LNCAP (cell line): ENCODE measurements at regions not wholly inside any gene's neighbourhood (a gene's known extent, or its start where the extent isn't known, plus 50 kb on each side); places are given as distances from the start of the nearest gene placed in this dataset.

Experiments used
- TF ChIP-seq, protein P1 (sequence below): fragments of 450-650 bp; IDR thresholded peaks from 2 replicates; pipeline ENCODE4 v1.5.1; 2017; ENCODE audit warnings: mild to moderate bottlenecking

DNA sequence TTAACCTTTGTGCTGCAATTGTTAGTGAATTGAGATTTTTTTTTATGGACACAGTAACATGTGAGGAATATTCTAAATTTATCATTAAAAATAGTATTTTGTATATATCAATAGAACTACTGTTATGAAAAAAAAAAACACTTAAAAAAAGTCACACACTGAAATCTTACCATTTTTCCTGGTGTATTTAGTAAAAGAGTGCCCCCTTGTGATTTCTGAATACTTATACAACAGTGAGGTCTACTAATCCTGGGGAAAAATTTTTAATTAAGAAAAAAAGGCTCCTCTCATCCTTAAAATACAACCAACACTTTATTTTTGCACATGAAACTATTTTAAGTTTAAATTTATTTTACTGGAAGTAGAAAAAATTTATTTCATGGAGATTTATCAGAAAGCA is 56.4 kb upstream of the SPOCK3 start:
- TF ChIP-seq, protein P1, sequence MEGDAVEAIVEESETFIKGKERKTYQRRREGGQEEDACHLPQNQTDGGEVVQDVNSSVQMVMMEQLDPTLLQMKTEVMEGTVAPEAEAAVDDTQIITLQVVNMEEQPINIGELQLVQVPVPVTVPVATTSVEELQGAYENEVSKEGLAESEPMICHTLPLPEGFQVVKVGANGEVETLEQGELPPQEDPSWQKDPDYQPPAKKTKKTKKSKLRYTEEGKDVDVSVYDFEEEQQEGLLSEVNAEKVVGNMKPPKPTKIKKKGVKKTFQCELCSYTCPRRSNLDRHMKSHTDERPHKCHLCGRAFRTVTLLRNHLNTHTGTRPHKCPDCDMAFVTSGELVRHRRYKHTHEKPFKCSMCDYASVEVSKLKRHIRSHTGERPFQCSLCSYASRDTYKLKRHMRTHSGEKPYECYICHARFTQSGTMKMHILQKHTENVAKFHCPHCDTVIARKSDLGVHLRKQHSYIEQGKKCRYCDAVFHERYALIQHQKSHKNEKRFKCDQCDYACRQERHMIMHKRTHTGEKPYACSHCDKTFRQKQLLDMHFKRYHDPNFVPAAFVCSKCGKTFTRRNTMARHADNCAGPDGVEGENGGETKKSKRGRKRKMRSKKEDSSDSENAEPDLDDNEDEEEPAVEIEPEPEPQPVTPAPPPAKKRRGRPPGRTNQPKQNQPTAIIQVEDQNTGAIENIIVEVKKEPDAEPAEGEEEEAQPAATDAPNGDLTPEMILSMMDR: peak; percentile 41

DNA sequence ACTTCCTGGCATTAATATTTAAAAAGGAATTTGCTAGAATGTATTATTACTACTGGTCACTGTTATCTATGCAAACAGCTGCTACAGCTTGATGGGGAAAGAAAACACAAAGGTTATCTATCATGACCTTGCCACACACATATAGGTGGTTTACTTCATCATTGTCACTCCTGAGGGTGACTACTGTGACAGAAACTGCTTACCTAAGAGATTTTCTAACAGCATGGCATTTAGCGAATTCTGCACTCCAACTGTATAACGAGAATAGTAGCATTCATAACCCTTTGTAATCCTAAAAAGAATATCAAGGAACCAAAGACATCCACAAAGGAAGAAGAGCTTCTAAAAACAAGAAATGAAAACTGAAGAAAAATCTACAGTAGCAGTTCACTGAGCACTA is 74.6 kb upstream of the SPOCK3 start:
- TF ChIP-seq, protein P1: no peak

DNA sequence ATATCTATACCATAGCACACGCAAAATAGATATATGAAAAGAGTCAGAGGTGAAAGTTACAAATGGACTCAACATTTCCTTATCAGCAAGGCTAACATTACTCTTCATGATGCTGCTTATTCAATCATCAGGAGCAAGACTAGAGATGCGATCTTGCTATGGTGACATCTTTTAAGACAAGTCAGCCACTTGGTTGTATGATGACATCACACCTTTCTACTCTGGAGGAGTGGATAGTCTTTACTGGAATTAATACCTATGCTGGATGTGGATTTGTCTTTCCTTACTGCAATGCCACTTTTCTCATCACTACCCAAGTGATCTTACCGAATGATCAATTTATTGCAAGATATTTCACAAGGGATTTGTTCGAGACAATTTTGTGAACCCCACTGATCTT is 87.0 kb upstream of the SPOCK3 start:
- TF ChIP-seq, protein P1: no peak

DNA sequence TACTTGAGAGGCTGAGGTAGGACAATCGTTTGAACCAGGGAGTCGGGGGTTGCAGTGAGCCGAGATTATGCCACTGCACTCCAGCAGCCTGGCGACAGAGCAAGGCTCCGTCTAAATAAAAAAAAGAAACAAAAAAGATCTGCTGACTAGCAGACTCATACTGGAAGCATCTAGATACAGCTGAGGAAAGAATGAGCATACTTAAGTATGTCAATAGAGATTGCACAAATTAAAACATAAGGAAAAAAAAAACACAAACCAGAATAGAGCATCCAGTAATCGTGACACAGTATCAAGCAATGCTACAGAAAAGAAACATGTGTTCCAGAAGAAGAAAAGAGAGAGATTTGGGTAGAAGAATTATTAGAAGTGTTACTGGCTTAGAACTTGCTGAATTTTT is 105.5 kb upstream of the SPOCK3 start:
- TF ChIP-seq, protein P1: no peak

DNA sequence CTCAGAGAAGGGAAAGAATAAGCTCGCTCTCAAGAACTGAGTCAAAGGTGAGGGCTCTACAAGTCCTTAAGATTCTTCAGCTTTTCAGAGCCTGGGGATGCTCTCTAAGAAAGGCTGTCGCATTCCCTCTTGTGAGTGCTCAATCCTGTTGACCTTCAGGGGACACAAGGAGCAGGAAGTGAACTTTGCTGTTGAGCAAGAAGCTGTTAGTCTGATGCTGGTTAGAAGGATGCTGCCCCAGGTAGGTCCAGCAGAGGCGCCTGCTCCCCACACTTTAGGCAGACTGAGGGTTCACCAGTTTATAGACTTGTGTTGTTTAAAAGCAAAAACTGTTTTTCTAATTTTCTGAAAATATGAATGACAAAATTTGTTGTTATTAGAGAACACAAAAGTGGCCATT is 125.4 kb upstream of the SPOCK3 start:
- TF ChIP-seq, protein P1: no peak

DNA sequence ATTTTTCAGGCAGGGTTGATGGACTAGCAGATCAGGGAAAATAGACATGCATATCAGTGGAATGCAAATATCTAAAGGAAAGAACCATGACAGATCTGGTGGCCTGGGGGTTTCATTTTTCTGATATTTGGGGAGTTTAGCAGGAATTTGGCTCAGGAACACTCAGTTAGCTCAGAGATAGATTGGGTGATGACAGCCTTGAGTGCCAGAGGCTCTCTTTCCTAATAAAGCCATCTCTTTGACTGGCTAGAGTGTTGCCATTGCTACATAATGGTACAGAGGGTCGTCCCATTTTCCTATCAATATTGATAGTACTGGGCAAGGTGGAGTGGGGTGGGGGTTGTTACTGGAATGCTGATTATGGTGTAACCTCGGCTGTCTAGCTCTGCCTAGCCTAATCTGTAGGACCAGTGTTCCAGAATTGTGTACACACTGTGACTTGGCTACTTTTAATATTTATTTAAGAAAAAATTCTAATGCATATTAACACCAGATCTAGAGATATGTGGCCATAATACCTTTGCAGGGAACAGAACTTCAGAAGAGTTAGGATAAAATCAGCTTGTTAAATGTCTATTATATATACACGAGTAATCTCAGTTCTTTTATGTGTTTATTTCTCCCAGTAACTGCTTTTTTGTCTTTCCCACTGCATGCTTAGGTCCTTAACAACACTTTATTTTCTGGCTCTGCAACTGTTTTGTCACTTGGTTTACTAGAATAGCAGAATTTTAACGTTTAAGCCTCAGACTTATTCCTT is 145.0 kb upstream of the SPOCK3 start:
- TF ChIP-seq, protein P1: no peak

DNA sequence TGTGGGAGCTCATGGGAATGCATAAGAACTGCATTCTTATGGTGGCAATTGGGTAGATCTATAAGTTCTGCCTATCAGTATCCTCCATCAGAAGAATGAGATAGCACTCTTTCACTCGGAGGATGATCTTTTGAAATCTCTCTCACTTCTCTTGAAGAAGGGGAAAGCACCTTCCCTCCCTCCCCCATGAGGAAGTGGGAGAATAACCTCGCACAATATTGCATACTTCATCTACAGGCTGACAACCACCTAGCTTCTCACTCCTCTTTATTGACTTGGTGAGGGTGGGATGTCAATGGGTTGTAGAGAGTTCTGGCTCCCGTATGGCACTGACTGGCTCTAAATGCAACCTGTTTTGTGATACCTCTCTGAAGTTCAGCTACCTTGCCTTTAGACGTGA is 146.7 kb upstream of the SPOCK3 start:
- TF ChIP-seq, protein P1: no peak

DNA sequence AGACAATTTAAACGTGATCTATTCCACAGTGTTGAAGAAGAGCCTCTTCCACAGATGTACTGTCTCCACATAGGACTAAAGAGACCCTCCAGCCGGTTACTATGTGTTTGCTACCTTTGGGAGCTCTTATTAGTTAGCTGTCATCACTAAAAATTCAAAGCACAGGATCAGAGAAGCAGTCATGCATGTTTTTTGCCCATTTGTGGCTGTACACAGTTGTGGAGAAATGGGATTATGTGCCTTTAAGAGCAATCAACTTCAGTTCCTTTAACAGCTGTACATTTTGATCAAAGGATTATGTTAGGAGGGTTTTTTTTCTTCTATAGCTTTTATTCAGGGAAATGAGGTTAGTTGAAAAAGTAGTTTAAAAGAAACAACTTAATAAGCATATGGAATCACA is 149.0 kb upstream of the SPOCK3 start:
- TF ChIP-seq, protein P1: no peak
